ENCODE measurements at regions not wholly inside any gene's neighbourhood (a gene's known extent, or its start where the extent isn't known, plus 50 kb on each side); places are given as distances from the start of the nearest gene placed in this dataset.

- H3K4me3 ChIP-seq (replicated peaks in 1 of 2; ENCODE audit: low read depth in 1 of 2, low read length in 2 of 2), result no peak overlapping the region
- ChIA-PET CTCF (no interaction called here), POLR2A (no interaction called here), RAD21 (ENCODE audit: low non-redundant PET in 1 of 2, low total read pairs in 2 of 2, uncharacterized antibody in 2 of 2, unreplicated experiment in 2 of 2) (no interaction called here)
- no peaks in the 10 kb centered on the region for H3K27me3 ChIP-seq (ENCODE audit: insufficient read depth, low read length)
- BruUV-seq (replicated peaks), result no TSS peak
- no peaks in the 10 kb centered on the region for H4K20me1 ChIP-seq (ENCODE audit: insufficient read depth)
- no peak overlapping the region for H3K9ac ChIP-seq (ENCODE audit: low read length)
- DNase-seq (ENCODE audit: low read depth, low spot score), result no peak
- H2AFZ ChIP-seq (ENCODE audit: low read depth, low read length, poor library complexity, severe bottlenecking), result no peak overlapping the region
- H3K27ac ChIP-seq (ENCODE audit: low read depth, low read length), result no peak overlapping the region
- no peak overlapping the region for H3K4me2 ChIP-seq (ENCODE audit: low read length)
- H3K9me3 ChIP-seq (ENCODE audit: control insufficient read depth in 1 of 2, insufficient read depth in 1 of 2, low read depth in 1 of 2, low read length in 2 of 2), result no peaks in the 10 kb centered on the region
- no peak for TF ChIP-seq ZBTB33 (IDR thresholded peaks at IDR 0.05; ENCODE audit: extremely low read depth, insufficient replicate concordance, low read length)
- intact Hi-C loops (cut with micrococcal nuclease), result no loop called here
- peak; percentile 28; the same call in 1 of the 2 replicates for ATAC-seq
- H3K9me2 ChIP-seq (ENCODE audit: insufficient read depth), result no peaks in the 10 kb centered on the region
- H3K4me1 ChIP-seq (ENCODE audit: control insufficient read depth in 1 of 2, insufficient read depth in 2 of 2, low read length in 2 of 2), result peaks cover 21 to 26% of the 10 kb centered on the region in 2 experiments; a peak in 3 of 4 replicates
- H3K79me2 ChIP-seq (ENCODE audit: insufficient read depth, low read length), result no peaks in the 10 kb centered on the region
- H3K36me3 ChIP-seq (ENCODE audit: control insufficient read depth in 1 of 2, insufficient read depth in 2 of 2, low read length in 2 of 2), result no peaks in the 10 kb centered on the region
Observed at GRCh38 chr7:17098515-17098914, 199.9 kb upstream of the AHR start.

- Histone ChIP-seq H3K9me3 (ENCODE audit: control insufficient read depth in 1 of 2, insufficient read depth in 1 of 2, low read depth in 1 of 2, low read length in 2 of 2) (no peaks in the 10 kb centered on the region), H3K4me2 (ENCODE audit: low read length) (peak overlapping the region; percentile 38), H3K4me1 (ENCODE audit: control insufficient read depth in 1 of 2, insufficient read depth in 2 of 2, low read length in 2 of 2) (peaks cover 21 to 26% of the 10 kb centered on the region in 2 experiments; a peak in 3 of 4 replicates), H3K9me2 (ENCODE audit: insufficient read depth) (no peaks in the 10 kb centered on the region), H3K4me3 (replicated peaks in 1 of 2; ENCODE audit: low read depth in 1 of 2, low read length in 2 of 2) (no peak overlapping the region), H3K36me3 (ENCODE audit: control insufficient read depth in 1 of 2, insufficient read depth in 2 of 2, low read length in 2 of 2) (no peaks in the 10 kb centered on the region), H3K79me2 (ENCODE audit: insufficient read depth, low read length) (no peaks in the 10 kb centered on the region), H2AFZ (ENCODE audit: low read depth, low read length, poor library complexity, severe bottlenecking) (peak overlapping the region; percentile 52), H3K27me3 (ENCODE audit: insufficient read depth, low read length) (no peaks in the 10 kb centered on the region), H4K20me1 (ENCODE audit: insufficient read depth) (no peaks in the 10 kb centered on the region), H3K9ac (ENCODE audit: low read length) (no peak overlapping the region), H3K27ac (ENCODE audit: low read depth, low read length) (no peak overlapping the region)
- DNase-seq (ENCODE audit: low read depth, low spot score) (peak; percentile 69), ATAC-seq (peak; percentile 77)
- no TSS peak for BruUV-seq (replicated peaks)
- ChIA-PET POLR2A (no interaction called here), RAD21 (ENCODE audit: low non-redundant PET in 1 of 2, low total read pairs in 2 of 2, uncharacterized antibody in 2 of 2, unreplicated experiment in 2 of 2) (no interaction called here), CTCF (no interaction called here)
- intact Hi-C loops (cut with micrococcal nuclease), result no loop called here
- TF ChIP-seq POLR2AphosphoS5 (IDR thresholded peaks at IDR 0.05; ENCODE audit: low read depth, low read length), result peak; percentile 44; the same call in 1 of the 2 replicates
- no peak for TF ChIP-seq ELF1 (IDR thresholded peaks at IDR 0.05; ENCODE audit: borderline replicate concordance, low read depth)
- TF ChIP-seq CTCF (IDR thresholded peaks at IDR 0.05 in 2 of 3, conservative IDR thresholded peaks at IDR 0.05 in 1 of 3; ENCODE audit: borderline replicate concordance in 1 of 3, insufficient read depth in 1 of 3, low read depth in 2 of 3, low read length in 2 of 3), result no peak
- TF ChIP-seq TCF7L2 (IDR thresholded peaks at IDR 0.05; ENCODE audit: borderline replicate concordance, extremely low read depth, insufficient read depth, insufficient read length), result peak; percentile 92
- TF ChIP-seq CEBPB (IDR thresholded peaks at IDR 0.05; ENCODE audit: low read depth), result peak; percentile 99
- peak; percentile 91 for TF ChIP-seq CBX3 (IDR thresholded peaks at IDR 0.05; ENCODE audit: low read depth)
- TF ChIP-seq RAD21 (IDR thresholded peaks at IDR 0.05; ENCODE audit: low read depth), result no peak; the same call in 1 of the 2 replicates
- no peak for TF ChIP-seq EZH2phosphoT487 (IDR thresholded peaks at IDR 0.05; ENCODE audit: borderline replicate concordance)
- TF ChIP-seq YY1 (IDR thresholded peaks at IDR 0.05; ENCODE audit: extremely low read depth, insufficient replicate concordance, low read depth, low read length), result peak; percentile 19
- TF ChIP-seq EGR1 (IDR thresholded peaks at IDR 0.05; ENCODE audit: low read depth), result no peak
- TF ChIP-seq MAX (IDR thresholded peaks at IDR 0.05), result peak; percentile 87
- peak; percentile 86 for TF ChIP-seq SRF (IDR thresholded peaks at IDR 0.05; ENCODE audit: low read depth)
- 0 out of 2 replicates have a peak, but pooled peaks have one; percentile 7 for TF ChIP-seq ATF3 (IDR thresholded peaks at IDR 0.05)
- TF ChIP-seq FOSL1 (IDR thresholded peaks at IDR 0.05; ENCODE audit: low read depth), result peak; percentile 69
Observed at GRCh38 chr7:17099083-17099973, 199.1 kb upstream of the AHR start.

Measured in HCT116 (cell line).